NCI-H2029 (cell line): ENCODE measurements at regions not wholly inside any gene's neighbourhood (a gene's known extent, or its start where the extent isn't known, plus 50 kb on each side); places are given as distances from the start of the nearest gene placed in this dataset.

Experiments
- DNase-seq: peaks from one replicate; lab custom pipeline; 2025; lab: John Stamatoyannopoulos, UW

DNA sequence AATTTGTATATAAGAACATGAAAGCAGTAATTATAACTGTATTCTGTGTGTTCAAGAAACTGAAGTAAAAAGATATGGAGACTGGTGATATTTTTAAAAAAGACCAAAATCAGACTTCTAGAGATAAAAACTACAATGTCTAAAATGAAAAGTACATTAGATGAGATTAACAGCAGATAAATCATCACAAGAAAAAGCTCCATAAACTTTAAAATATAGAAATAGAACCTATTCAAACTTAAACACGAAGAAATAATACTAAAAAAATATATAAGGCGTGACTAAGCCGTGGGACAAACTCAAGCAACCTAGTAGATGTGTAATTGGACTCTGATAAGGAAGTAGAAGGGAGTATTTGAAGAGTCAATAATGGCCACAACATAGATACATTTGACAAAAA is 189.1 kb upstream of the ZMIZ1 start:
- no peak for DNase-seq

GRCh38 chr10:78886129-78886528 is 182.6 kb upstream of the ZMIZ1 start:
- DNase-seq: no peak

DNA sequence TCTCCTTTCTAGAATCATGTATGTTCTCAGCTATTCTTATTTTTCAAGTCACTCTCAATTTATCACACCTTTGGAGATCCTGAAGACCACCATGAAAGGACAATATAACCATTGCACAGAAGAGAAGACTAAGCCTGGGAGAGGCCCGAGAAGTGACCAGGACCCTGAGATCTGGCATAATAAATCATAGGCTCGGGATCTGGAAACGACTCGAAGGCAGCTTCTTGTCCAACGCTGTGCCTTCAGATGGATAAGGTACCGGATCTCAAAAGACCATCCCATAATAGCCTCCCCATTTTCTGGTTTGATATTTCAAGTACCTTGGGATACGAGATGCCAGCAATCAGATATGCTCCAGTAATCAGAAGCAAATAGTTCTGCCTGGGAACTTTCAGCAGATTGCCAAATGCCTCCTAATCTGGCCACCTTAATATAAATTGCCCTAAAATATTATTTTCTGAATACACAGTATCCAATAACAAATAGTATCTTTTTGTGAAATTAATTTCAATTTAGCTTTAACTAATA is 179.2 kb upstream of the ZMIZ1 start:
- DNase-seq: no peak

- DNase-seq: no peak
These were observed 178.3 kb upstream of the ZMIZ1 start for GRCh38 chr10:78890506-78890905.

GRCh38 chr10:78891741-78892140 is 177.0 kb upstream of the ZMIZ1 start:
- no peak for DNase-seq

GRCh38 chr10:78892338-78893176 is 176.2 kb upstream of the ZMIZ1 start:
- no peak for DNase-seq

GRCh38 chr10:78893217-78893616 is 175.5 kb upstream of the ZMIZ1 start:
- DNase-seq: no peak

DNA sequence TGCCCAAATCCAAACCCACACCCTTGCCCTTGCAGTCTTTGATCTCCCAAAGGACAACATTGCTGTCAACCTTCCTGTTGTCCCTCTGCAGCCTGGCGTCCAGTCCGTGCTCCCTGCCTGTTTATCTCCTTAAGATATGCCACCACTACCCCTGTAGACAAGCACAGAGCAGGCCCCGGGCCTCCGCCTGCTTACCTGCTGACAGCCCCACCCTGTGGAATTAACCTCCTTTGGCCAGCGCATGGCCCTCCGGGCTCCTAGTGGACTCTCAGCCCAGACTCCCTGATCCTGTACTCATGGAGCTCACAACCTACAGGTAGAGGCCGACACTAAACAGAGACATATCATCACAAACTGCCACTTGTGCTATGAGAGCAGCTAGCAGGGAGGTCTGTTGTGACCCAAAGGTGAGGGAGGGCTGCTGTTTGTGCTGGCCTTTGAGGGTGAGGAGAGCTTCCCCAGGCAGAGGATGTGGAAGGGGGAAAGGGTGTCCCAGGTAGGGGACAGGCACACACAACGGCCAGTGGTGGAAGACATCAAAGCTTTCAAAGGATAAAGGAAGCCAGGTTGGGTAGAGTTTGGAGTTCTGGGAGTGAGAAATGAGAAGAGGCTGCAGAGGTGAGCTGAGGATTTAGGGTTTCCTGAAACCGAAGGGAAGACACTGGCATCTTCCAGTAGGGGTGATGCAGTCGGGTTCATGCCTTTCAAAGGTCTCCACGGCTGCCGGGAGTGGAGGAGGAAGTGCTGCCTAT is 174.5 kb upstream of the ZMIZ1 start:
- DNase-seq: no peak

DNA sequence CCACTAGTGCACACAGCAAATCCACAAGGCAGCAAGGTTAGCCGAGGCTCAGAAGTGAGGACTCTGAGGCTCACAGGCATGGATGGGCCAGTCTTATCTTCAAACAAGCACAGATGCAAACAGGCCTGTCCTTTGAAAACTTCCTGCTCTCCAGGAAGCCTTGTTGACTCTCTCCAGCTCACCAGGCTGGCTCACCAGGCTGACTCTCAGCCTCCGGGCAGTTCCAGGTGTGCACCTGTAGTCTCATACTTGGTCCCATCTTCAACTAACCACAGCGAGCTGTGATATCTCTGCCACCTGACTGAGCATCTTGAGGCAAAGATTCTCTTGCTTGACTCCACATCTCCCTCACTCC is 173.9 kb upstream of the ZMIZ1 start:
- no peak for DNase-seq

GRCh38 chr10:78895469-78895868 is 173.3 kb upstream of the ZMIZ1 start:
- DNase-seq: no peak

DNA sequence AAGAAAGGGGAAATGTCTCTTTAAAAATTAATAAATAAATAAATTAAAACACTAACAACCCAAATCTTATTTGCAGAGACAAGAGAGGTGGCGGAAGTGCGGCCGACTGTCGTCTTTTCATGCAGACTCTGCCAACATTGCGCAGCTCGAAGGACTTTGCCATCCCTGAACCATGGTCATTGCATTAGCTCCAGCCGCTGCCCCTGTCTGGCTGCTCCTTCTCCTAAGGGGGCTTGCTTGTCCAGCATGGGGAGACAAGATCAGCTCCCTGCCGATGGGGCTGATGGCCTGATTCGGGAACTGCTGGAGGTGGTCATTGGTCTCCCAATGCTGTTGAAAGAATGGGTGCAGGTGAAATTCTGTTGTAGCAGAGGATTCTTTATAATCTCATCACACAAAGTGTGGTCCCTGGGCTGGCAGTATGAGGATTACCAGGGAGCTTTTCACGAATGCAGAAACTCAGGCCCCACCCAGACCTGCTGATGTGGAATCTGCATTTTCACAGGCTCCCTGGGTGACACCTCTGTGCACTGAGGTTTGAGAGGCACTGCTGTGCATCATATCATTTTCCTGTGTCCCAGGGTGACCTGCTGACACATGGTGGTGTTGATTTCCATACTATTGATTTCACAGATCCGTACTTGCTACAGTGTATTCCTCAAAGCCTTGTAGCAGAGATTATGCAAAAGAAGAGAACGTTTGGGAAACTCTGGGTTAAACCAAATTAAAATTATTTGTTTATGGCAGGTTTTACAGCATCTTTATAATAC is 172.4 kb upstream of the ZMIZ1 start:
- no peak for DNase-seq

DNA sequence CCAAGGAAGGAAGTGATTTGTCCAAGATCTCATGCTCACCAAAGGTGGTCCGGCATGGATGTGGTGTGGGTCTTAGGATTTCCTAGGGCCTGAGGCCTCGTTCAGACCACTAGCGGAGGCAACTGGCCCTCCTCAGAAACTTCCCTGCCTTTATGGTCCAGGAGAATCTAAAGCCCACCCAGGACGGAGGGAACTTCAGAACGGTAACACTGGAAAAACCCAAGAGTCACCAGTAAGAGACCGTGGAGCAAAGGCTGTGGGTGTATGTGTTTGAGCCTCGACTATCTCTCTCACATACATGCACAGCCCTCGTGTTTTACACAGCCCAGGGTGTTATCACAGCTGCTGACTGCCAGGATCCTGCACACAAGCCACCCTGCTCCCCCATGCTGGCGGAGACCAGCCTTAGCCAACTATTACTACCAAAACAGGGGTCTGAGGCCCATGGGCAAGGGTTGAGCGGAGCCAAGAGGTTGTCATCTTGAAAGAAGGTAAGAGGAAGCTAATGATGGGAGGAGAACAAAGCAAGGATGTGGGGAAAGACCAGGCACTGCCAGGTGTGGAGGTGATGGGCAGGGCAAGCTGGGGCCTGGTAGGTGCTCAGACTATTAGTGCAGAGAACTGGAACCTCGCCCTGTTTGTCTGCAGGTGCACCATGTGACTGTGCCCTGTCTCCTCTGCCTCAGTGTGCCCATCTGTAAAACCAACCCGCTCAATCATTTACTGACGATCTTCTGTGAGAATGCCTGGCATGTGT is 170.2 kb upstream of the ZMIZ1 start:
- no peak for DNase-seq

GRCh38 chr10:78899098-78899754 is 169.5 kb upstream of the ZMIZ1 start:
- no peak for DNase-seq

- DNase-seq: no peak
These were observed 168.6 kb upstream of the ZMIZ1 start for GRCh38 chr10:78899996-78900714.

GRCh38 chr10:78900715-78901430 is 167.9 kb upstream of the ZMIZ1 start:
- no peak for DNase-seq

DNA sequence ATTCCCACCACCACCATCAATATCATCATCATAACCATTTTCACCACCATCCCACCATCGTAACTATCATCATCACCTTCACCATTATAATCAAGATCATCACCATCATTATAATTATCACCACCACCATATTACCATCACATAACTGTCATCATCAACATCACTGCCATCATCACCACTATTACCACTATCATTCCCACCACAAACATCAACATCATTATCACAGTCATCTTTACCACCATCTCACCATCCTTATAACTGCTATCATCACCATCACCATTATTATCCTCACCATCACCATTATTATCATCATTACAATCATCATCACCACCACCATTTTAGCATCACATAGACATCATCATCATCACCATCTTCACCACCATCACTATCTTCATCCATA is 167.1 kb upstream of the ZMIZ1 start:
- DNase-seq: no peak

GRCh38 chr10:78902815-78903214 is 166.0 kb upstream of the ZMIZ1 start:
- DNase-seq: no peak

GRCh38 chr10:78903341-78903940 is 165.3 kb upstream of the ZMIZ1 start:
- DNase-seq: no peak

DNA sequence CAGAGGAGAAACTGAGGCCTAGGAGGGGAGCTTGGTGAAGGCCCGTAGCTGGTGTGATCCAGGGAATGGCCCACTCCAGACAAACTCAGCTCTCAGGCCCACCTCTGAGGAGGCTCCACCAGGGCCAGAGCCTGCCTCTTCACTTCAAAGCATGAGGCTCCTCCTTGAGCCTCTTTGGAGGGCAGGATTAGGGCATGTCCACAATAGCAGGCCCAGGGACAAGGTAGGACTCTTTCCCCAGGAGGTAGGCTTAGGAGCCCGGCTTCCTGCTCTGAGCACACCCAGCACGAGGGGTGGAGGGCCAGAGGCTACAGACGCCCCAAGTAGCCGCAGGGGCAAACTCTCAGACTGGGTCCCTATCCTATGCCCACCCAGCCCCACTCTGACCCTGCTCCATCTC is 164.6 kb upstream of the ZMIZ1 start:
- no peak for DNase-seq
